HG03025 (cell line): ENCODE measurements at regions not wholly inside any gene's neighbourhood (a gene's known extent, or its start where the extent isn't known, plus 50 kb on each side); places are given as distances from the start of the nearest gene placed in this dataset.
"Not testable (repeated sequence)": the region's sequence is repeated elsewhere in the genome, so short reads cannot be mapped to it uniquely, and the experiment has no call there.

Experiments
- ATAC-seq: cut with Tn5 transposase; IDR thresholded peaks from one replicate; pipeline ENCODE4 v1.9.1; 2021; ENCODE audit warnings: mild to moderate bottlenecking, moderate library complexity; ENCODE audit not compliant: unreplicated experiment, low FRiP score

GRCh38 chr5:89338935-89339334 lies 456.0 kb upstream of the MEF2C start:
- ATAC-seq = no peak

GRCh38 chr5:89336111-89336510 lies 453.1 kb upstream of the MEF2C start:
- no peak for ATAC-seq

- no peak for ATAC-seq
These were observed 447.2 kb upstream of the MEF2C start for GRCh38 chr5:89330140-89330539.

- ATAC-seq = no peak
These were observed 444.6 kb upstream of the MEF2C start for GRCh38 chr5:89327608-89328007.

- no peak for ATAC-seq
These were observed 442.0 kb upstream of the MEF2C start for GRCh38 chr5:89324990-89325389.

DNA sequence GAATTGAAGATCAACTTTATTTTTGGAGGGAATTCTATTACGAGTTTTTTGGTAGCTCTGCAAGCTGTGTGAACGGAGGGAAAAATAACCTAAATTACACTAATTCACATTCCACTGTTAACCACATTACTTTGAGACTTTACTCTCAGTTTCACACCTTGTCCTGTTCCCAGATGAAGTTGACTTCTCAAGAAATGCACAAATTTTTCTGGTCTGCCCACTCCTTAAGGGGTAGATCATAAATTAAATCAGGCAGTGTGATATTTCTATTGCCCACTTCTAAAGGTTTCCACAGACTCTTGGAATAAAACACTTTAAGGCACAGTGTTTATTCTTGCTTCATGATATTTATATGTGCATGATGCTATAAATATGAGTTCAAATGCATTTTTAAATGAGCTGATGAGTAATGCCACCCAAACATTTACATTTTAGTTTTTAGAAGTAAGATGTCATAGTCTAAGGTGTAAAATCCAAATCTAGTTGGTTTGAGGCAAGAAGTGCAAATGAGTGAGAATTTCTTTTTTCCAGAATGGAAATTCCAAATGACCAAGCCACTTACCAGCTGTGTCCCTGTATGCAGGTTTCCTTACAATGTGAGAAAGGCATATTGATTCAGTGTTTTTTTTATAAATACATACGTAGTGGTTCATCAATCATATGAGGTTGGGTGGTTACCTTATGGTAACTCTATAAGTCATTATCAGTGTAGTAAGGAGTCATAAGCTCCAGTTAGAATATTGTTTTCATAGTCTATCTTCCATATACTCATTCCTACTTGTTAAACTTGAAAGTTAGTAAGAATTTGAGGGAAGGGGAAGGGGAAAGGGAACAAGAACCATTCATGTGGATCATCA lies 437.7 kb upstream of the MEF2C start:
- no peak for ATAC-seq

GRCh38 chr5:89317838-89318237 lies 434.9 kb upstream of the MEF2C start:
- not testable (repeated sequence) for ATAC-seq

GRCh38 chr5:89315286-89316100 lies 432.5 kb upstream of the MEF2C start:
- no peak for ATAC-seq

- peak; percentile 89 for ATAC-seq
These were observed 431.0 kb upstream of the MEF2C start for GRCh38 chr5:89313804-89314588.

DNA sequence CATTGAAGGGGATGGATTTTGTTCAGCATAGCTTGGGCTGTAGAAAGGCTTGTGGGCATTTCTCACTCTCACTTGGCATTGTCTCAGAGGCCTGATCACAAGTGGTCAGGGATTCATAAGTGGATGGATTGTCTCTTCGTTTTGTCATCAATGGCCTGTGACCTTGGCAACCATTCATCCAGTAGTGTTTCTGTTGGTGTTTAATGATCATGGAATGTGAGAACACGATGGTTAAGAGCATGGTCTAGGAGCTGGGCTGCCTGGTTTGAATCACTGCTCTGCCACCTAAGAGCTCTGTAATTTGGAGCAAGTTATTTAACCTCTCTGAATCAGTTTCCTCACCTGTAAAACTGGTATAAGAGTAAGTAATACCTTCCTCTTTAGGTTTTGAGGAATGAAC lies 430.1 kb upstream of the MEF2C start:
- ATAC-seq = no peak

DNA sequence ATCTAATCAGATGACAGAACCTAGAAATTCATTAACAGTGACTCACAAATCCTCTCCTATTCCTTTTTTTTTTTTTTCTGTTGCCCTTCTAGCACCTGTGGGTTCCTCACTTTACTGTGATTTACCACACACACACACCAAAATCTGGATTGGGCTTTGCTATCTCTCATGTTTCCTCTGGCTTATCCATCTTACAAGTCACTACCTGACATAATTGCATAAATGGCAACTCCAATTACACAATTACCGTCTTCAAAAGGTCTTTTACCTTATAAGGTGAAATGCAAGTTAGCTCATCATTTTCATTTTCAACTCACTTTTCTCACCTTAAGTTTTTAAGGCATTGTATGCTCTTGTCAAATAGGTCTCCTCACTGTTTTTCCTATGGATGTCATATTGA lies 426.3 kb upstream of the MEF2C start:
- ATAC-seq = no peak

DNA sequence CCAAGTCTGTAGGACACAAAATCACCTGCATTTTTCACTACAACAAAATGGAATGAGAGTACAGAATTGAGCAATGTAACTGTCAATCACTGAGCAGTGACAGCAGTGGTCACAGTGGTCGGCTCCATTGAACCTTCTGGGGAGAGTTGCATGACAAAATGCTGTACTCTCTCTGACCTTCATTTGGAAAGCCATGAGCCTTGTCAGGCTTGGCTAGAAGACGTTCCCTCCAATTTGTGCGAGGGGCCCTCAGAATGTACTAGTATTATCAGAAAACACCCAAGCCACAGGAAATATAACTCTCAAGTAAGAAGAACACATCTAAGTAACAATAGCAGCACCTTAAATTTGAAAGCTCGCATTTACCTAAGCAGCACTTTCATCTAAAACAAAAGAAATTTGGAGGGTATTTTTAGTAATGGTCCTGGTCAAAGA lies 425.6 kb upstream of the MEF2C start:
- ATAC-seq = peak; percentile 87

- ATAC-seq = no peak
These were observed 425.0 kb upstream of the MEF2C start for GRCh38 chr5:89307972-89308371.

DNA sequence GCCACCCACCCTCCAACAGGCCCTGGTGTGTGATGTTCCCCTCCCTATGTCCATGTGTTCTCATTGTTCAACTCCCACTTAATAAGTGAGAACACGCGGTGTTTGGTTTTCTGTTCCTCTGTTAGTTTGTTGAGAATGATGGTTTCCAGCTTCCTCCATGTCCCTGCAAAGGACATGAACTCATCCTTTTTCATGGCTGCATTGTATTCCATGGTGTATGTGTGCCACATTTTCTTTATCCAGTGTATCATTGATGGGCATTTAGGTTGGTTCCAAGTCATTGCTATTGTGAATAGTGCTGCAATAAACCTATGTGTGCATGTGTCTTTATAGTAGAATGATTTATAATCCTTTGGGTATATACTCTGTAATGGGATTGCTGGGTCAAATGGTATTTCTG lies 424.2 kb upstream of the MEF2C start:
- not testable (repeated sequence) for ATAC-seq

GRCh38 chr5:89303033-89303480 lies 420.1 kb upstream of the MEF2C start:
- no peak for ATAC-seq

DNA sequence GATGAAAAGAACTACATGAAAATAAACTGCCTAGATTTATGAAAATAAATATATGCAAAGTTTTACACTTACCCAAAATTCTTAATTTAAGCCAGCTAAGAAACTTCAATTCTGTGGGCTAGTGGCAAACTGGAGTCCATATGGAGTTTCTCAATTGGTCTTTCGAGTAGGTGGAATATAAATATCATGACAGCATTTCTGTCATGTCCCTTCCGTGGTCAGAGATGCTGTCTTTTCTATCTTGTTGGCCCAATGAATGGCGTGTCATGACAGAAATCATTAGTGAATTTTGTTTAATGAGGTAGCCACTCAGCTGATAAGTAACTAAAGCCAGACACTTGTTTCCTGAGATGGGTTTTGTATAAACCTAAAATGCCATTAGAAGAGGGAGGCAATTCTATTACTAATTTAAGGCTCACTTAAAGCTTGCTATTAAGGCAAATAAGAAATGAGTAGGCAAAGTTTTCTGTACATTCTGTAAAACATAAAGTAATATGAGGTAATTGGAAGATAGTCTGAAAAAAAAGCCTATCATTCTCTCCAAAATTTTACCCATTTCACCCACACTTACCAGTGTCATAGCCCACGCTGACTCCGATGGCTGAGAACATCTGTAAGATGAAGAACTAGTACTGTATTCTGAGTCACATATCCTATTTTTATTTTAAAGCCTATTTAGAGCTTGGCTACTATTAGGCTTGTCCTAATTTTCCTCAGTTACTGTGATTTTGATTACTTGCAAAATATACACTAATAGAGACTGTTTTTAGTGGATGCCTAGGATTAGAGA lies 419.3 kb upstream of the MEF2C start:
- ATAC-seq = peak; percentile 45

DNA sequence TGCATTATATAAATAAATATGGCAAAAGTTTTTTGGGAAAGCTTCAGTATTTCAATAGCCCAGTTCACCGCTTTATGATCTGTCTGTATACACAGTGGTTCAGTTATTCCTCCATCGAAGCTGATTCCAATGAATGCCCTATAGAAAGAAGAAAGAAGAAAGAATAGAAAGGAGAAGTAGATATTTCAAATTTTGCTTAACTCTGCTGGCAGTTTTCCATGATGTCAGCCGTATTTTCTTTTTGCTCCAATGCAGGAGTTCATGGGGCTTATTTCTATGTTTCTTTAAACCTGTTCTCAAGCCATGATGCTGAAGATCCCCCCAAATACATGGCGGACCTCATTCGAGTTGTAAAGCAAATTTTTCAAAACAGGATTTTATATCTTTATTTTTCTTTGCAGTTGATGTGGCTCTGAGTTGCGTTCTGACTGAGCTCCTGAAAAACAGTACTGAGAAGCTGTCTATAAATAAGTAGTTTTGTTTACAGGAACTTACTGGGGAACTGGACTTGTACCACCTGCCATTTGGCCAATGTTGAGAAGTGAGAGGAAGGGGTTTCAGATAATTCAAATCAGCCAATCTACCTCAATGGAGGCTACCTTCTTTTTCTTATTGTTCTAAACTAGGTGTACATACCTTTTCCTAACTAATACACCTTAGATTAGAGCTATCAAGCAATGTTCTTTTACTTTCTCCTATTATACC lies 418.5 kb upstream of the MEF2C start:
- peak; percentile 67 for ATAC-seq

DNA sequence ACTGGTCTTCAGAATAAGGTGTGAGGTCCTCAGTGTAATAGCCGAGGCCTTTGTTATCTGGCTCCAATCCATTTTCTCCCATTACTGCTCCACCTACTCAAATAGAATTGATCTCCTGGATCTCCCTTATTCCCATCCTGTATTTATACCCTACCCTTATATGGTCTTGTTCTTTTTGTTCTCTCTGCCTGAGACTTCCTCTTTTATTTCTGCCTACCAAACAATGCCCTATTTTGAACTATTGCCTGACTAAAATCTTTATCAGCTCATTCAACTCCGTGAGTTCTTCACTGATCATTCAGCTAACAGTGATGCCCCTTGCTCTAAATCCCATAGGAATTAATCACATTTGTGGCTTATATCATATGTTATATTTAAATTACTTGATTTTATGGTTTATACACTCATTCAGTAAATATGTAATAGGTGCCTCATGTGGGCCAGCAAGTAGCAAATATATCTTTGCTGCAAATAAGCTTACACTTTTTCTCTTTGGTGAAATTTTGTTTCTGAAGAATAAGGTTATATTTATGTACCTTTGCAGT lies 417.5 kb upstream of the MEF2C start:
- ATAC-seq = no peak

DNA sequence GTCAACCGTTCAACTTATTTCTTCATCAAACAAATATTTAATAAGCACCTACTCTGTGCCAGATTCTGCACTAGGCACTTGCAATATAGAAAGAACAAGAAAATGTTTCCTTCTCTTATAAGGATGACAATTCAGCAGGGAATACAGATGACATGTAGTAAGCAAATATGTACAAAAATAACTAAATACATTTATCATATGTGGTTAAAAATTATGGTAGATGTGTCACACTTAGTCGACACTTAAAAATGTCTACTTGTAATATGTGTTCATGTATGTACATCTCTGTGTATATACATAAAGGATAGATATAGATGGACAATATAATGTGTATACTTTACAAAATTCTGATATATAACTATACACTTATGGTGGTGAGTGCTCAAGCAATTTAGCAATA lies 417.0 kb upstream of the MEF2C start:
- no peak for ATAC-seq
